ENCODE measurements at regions not wholly inside any gene's neighbourhood (a gene's known extent, or its start where the extent isn't known, plus 50 kb on each side); places are given as distances from the start of the nearest gene placed in this dataset.

DNA sequence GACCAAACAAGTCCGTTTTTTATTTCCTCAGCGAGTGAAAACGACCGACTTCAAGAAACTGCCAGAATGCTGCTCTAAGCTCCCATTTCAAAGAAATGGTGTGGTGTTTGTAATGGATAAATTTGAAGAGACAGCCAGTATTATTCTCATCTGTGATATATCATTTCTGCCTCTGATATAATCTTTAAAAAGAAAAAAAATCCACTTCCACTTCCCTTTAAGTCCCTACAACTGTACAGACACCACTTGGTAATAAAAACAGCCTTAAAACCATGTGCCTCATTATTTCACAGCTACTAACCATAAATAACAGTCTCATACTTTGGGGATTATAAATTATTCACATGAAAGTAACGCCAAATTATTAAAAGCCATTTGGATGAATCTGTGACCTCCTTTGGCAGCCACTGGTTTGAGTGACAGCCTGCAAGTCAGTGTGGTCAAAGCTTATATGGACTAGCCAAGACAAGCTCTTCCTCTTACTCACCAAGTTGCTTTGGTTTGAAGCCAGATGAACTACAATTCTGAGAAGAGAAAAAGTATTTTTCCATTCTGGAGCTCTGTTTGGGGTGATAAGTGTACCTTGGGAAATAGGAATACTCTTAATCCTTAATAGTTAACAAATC lies 168.0 kb downstream of the SHOX2 start:
- no peak for TF ChIP-seq POLR2A (IDR thresholded peaks at IDR 0.05)
- TF ChIP-seq, protein P1, sequence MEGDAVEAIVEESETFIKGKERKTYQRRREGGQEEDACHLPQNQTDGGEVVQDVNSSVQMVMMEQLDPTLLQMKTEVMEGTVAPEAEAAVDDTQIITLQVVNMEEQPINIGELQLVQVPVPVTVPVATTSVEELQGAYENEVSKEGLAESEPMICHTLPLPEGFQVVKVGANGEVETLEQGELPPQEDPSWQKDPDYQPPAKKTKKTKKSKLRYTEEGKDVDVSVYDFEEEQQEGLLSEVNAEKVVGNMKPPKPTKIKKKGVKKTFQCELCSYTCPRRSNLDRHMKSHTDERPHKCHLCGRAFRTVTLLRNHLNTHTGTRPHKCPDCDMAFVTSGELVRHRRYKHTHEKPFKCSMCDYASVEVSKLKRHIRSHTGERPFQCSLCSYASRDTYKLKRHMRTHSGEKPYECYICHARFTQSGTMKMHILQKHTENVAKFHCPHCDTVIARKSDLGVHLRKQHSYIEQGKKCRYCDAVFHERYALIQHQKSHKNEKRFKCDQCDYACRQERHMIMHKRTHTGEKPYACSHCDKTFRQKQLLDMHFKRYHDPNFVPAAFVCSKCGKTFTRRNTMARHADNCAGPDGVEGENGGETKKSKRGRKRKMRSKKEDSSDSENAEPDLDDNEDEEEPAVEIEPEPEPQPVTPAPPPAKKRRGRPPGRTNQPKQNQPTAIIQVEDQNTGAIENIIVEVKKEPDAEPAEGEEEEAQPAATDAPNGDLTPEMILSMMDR (IDR thresholded peaks at IDR 0.05) = no peak
